GM23338 (cell line): ENCODE measurements at regions not wholly inside any gene's neighbourhood (a gene's known extent, or its start where the extent isn't known, plus 50 kb on each side); places are given as distances from the start of the nearest gene placed in this dataset.

Experiments used
- ATAC-seq: fragments of 200-7000 bp; cut with Tn5 transposase; 3 replicates; pipeline ENCODE4 v1.9.1; 2020
- DNase-seq: peaks from one replicate; pipeline ENCODE4 v3.0.0-alpha.2; 2015; ENCODE audit warnings: low spot score
- H2AFZ ChIP-seq: fragments of 200-600 bp; sonication (generic); 2 replicates; pipeline ENCODE4 v1.8.0; 2016; ENCODE audit warnings: antibody characterized with exemption, mild to moderate bottlenecking, moderate library complexity
- H3F3A ChIP-seq: fragments of 200-600 bp; sonication (generic); replicated peaks from 2 replicates; pipeline ENCODE4 v1.8.0; 2017; ENCODE audit warnings: antibody characterized with exemption, mixed run types, low read depth
- H3K27ac ChIP-seq: fragments of 200-600 bp; sonication (generic); 2 replicates; pipeline ENCODE4 v1.6.1; 2016; ENCODE audit warnings: low read depth
- H3K27me3 ChIP-seq: fragments of 200-600 bp; sonication (generic); 2 replicates; pipeline ENCODE4 v1.8.0; 2016; ENCODE audit warnings: mild to moderate bottlenecking, mixed run types, moderate library complexity; ENCODE audit not compliant: insufficient read depth
- H3K36me3 ChIP-seq: fragments of 200-600 bp; sonication (generic); 2 replicates; pipeline ENCODE4 v1.8.0; 2016; ENCODE audit warnings: mild to moderate bottlenecking; ENCODE audit not compliant: insufficient read depth
- H3K4me1 ChIP-seq: fragments of 200-600 bp; sonication (generic); 2 replicates; pipeline ENCODE4 v1.8.0; 2016; ENCODE audit warnings: mild to moderate bottlenecking, moderate library complexity; ENCODE audit not compliant: insufficient read depth
- H3K4me2 ChIP-seq: fragments of 200-600 bp; sonication (generic); 2 replicates; pipeline ENCODE4 v1.7.1; 2017; ENCODE audit warnings: mixed run types
- H3K4me3 ChIP-seq: fragments of 200-600 bp; sonication (generic); 2 replicates; pipeline ENCODE4 v1.6.1; 2016; ENCODE audit warnings: mixed run types
- H3K79me2 ChIP-seq: fragments of 200-600 bp; sonication (generic); replicated peaks from 2 replicates; pipeline ENCODE4 v1.8.0; 2017; ENCODE audit warnings: mild to moderate bottlenecking; ENCODE audit not compliant: insufficient read depth
- H3K9me2 ChIP-seq: fragments of 200-600 bp; sonication (generic); 2 replicates; pipeline ENCODE4 v1.8.0; 2017; ENCODE audit not compliant: insufficient read depth
- H4K20me1 ChIP-seq: fragments of 200-600 bp; sonication (generic); replicated peaks from 2 replicates; pipeline ENCODE4 v1.8.0; 2017; ENCODE audit warnings: mild to moderate bottlenecking; ENCODE audit not compliant: insufficient read depth
- H3K27ac Mint-ChIP-seq: 2 replicates; pipeline ENCODE4 v1.8.0; 2020; ENCODE audit warnings: inconsistent platforms, mild to moderate bottlenecking, moderate library complexity, mixed read lengths
- H3K27me3 Mint-ChIP-seq: 3 replicates; pipeline ENCODE4 v1.8.0; 2022; ENCODE audit warnings: low read depth, mild to moderate bottlenecking, moderate library complexity, mixed read lengths, inconsistent platforms; ENCODE audit not compliant: insufficient read depth, poor library complexity
- H3K36me3 Mint-ChIP-seq: 3 replicates; pipeline ENCODE4 v1.8.0; 2021; ENCODE audit warnings: low read depth, mild to moderate bottlenecking, inconsistent platforms, moderate library complexity, mixed read lengths
- H3K4me1 Mint-ChIP-seq: 3 replicates; pipeline ENCODE4 v1.8.0; 2020; ENCODE audit warnings: mild to moderate bottlenecking, inconsistent platforms, mixed read lengths
- H3K4me3 Mint-ChIP-seq: 3 replicates; pipeline ENCODE4 v1.8.0; 2021; ENCODE audit warnings: moderate library complexity, mild to moderate bottlenecking, inconsistent platforms, mixed read lengths
- H3K9me3 Mint-ChIP-seq: 3 replicates; pipeline ENCODE4 v1.8.0; 2020; ENCODE audit warnings: moderate library complexity, mild to moderate bottlenecking, inconsistent platforms, mixed read lengths
- EZH2 ChIP-seq: fragments of 200-600 bp; sonication (generic); IDR thresholded peaks from one replicate; pipeline ENCODE4 v1.8.0; 2017; ENCODE audit warnings: antibody characterized with exemption, mild to moderate bottlenecking, low read depth; ENCODE audit not compliant: unreplicated experiment
- EZH2phosphoT487 ChIP-seq: fragments of 200-600 bp; sonication (generic); IDR thresholded peaks from one replicate; pipeline ENCODE4 v1.8.1; 2018; ENCODE audit warnings: antibody characterized with exemption; ENCODE audit not compliant: unreplicated experiment
- JUNB ChIP-seq: IDR thresholded peaks from one replicate; pipeline ENCODE4 v1.6.1; 2016; ENCODE audit warnings: antibody characterized with exemption; ENCODE audit not compliant: unreplicated experiment
- NANOG ChIP-seq: IDR thresholded peaks from 2 replicates; pipeline ENCODE4 v1.6.1; 2016; ENCODE audit warnings: antibody characterized with exemption, borderline replicate concordance
- POLR2AphosphoS5 ChIP-seq: IDR thresholded peaks from 2 replicates; pipeline ENCODE4 v1.6.1; 2016; ENCODE audit warnings: antibody characterized with exemption, low read depth
- REST ChIP-seq: IDR thresholded peaks from one replicate; pipeline ENCODE4 v1.6.1; 2018; ENCODE audit warnings: antibody characterized with exemption; ENCODE audit not compliant: unreplicated experiment
- STAT1 ChIP-seq: IDR thresholded peaks from one replicate; pipeline ENCODE4 v1.6.1; 2016; ENCODE audit warnings: antibody characterized with exemption; ENCODE audit not compliant: unreplicated experiment
- ZNF114 ChIP-seq: fragments of 250-450 bp; sonication (Bioruptor Pico); IDR thresholded peaks from 2 replicates; pipeline ENCODE4 v1.5.0; 2020; ENCODE audit warnings: mild to moderate bottlenecking, moderate library complexity
- ZNF331 ChIP-seq: fragments of 250-450 bp; sonication (Bioruptor Pico); IDR thresholded peaks from 2 replicates; pipeline ENCODE4 v1.5.0; 2020; ENCODE audit warnings: low read depth, mild to moderate bottlenecking, moderate library complexity
- ZNF462 ChIP-seq: fragments of 250-450 bp; sonication (Bioruptor Pico); IDR thresholded peaks from 2 replicates; pipeline ENCODE4 v1.5.0; 2020; ENCODE audit warnings: mild to moderate bottlenecking, moderate library complexity

GRCh38 chr10:14399641-14400040, 68.9 kb upstream of the FRMD4A start (continued):
- TF ChIP-seq ZNF462 (CRISPR knock-in tag) (no peak), JUNB (no peak), ZNF331 (CRISPR knock-in tag) (no peak)

GRCh38 chr10:14397066-14397465, 66.3 kb upstream of the FRMD4A start:
- peaks cover 35% of the 10 kb centered on the region for H3K9me2 ChIP-seq

More at GRCh38 chr10:14397066-14397465, 66.3 kb upstream of the FRMD4A start:
- peaks cover 1% of the 10 kb centered on the region for H3K27me3 Mint-ChIP-seq
- H3K4me3 Mint-ChIP-seq: no peak overlapping the region
- peak; percentile 29 for DNase-seq
- no peaks in the 10 kb centered on the region for H3K79me2 ChIP-seq
- peak overlapping the region; percentile 26; the same call in 1 of the 2 replicates for H2AFZ ChIP-seq
- peaks cover 12% of the 10 kb centered on the region; the same call in 2 of the 3 replicates for H3K9me3 Mint-ChIP-seq
- no peak overlapping the region for H3K27ac Mint-ChIP-seq
- H3K4me2 ChIP-seq: no peak overlapping the region
- no peaks in the 10 kb centered on the region for H3K27me3 ChIP-seq
- peaks cover 16% of the 10 kb centered on the region for H3K4me1 Mint-ChIP-seq
- no peak for TF ChIP-seq ZNF331 (CRISPR knock-in tag)
- TF ChIP-seq EZH2phosphoT487: no peak
- TF ChIP-seq STAT1: no peak
- no peak for TF ChIP-seq POLR2AphosphoS5
- no peak for TF ChIP-seq EZH2
- TF ChIP-seq NANOG: no peak
- TF ChIP-seq ZNF114 (CRISPR knock-in tag): no peak
- TF ChIP-seq REST: no peak
- H4K20me1 ChIP-seq: no peaks in the 10 kb centered on the region
- ATAC-seq: no peak
- H3K36me3 ChIP-seq: no peaks in the 10 kb centered on the region; the same call in 1 of the 2 replicates
- no peaks in the 10 kb centered on the region; the same call in 1 of the 2 replicates for H3K4me1 ChIP-seq
- H3K4me3 ChIP-seq: no peak overlapping the region
- peaks cover 8% of the 10 kb centered on the region; the same call in 2 of the 3 replicates for H3K36me3 Mint-ChIP-seq
- H3K27ac ChIP-seq: no peak overlapping the region
- H3F3A ChIP-seq: no peaks in the 10 kb centered on the region
